ENCODE measurements at regions not wholly inside any gene's neighbourhood (a gene's known extent, or its start where the extent isn't known, plus 50 kb on each side); places are given as distances from the start of the nearest gene placed in this dataset.
"Not testable (repeated sequence)": the region's sequence is repeated elsewhere in the genome, so short reads cannot be mapped to it uniquely, and the experiment has no call there.

GRCh38 chr2:13481201-13481600 is 764.5 kb downstream of the TRIB2 start:
- intact Hi-C loops (cut with DNase I) = no loop called here
- no peak for DNase-seq

- DNase-seq = no peak
- intact Hi-C loops (cut with DNase I) = no loop called here
Observed at GRCh38 chr2:13485256-13485655, 768.5 kb downstream of the TRIB2 start.

DNA sequence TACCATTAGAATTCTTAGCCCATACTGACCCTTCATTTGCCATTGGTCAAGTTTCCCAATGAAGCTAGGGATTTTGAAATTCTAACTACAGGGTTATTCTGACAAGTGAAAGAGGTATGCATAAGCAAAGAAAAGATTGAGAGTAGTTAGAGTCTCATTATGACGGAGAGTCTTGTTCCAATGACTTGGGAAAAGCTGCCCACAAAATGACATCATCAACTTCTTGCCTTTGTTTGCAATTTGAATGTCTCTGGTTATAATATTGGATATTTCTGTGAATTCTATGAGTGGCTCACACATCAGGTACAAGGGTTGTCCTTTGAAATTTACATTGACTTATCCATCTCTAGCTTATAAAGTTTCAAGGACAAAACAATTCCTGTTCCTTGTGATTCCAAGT is 772.2 kb downstream of the TRIB2 start:
- no peak for DNase-seq
- intact Hi-C loops (cut with DNase I) = no loop called here

- intact Hi-C loops (cut with DNase I) = no loop called here
- DNase-seq = no peak
Observed at GRCh38 chr2:13492262-13492661, 775.5 kb downstream of the TRIB2 start.

DNA sequence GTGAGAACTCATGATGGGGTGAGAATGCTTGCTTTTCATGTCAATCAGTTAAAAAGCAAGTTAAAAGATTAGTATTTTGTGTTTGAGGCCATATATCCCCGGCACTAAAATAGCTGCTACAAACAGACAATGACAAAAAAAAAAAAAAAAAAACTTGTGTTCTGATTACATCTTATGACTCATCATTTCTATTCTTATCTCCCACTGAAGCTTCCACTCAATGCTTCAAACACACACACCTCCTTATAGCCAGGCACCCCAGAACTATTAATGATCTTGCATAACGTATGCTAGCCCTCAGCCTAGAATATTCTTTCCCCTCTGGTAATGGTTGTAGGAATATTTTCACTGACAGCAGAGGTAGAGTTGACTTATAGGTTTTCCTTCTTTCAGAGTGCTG is 778.3 kb downstream of the TRIB2 start:
- intact Hi-C loops (cut with DNase I) = no loop called here
- no peak for DNase-seq

DNA sequence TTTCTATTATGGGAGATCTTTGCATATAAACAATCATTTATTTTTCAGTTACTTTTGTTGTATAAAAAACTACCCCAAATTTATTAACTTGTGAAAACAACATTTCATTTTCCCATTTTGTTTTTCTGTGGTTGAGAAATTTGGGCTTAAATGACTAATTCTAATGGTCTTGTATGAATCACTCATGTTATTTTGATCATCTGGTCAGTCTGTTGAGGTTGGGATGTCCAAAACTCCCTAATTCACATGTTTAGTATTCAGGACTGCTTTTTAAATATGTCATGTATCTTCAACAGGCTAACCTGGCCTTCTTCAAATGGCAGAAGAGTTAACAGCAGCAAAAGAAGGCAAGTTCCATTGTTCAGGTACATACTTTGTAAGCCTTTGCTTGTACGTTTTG is 788.1 kb downstream of the TRIB2 start:
- no peak for DNase-seq
- intact Hi-C loops (cut with DNase I) = no loop called here

DNA sequence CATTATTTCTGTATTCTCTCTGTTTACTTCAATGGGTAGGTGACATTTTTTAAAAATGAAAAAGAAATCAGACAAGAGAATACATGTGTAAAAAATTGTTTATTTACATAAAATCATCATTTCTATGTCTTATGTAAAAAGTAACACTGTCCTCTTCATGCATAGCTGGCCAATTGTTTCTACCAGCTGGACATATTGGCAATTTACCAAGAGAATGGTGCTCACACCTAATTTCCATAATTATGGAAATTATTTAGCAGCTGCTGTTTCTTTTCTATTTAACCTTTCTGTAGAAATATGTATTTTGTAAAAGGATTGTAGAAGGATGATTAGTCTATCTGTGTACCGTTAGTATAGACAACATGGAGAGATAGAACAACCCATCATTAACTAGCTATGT is 791.9 kb downstream of the TRIB2 start:
- intact Hi-C loops (cut with DNase I) = no loop called here
- no peak for DNase-seq

DNA sequence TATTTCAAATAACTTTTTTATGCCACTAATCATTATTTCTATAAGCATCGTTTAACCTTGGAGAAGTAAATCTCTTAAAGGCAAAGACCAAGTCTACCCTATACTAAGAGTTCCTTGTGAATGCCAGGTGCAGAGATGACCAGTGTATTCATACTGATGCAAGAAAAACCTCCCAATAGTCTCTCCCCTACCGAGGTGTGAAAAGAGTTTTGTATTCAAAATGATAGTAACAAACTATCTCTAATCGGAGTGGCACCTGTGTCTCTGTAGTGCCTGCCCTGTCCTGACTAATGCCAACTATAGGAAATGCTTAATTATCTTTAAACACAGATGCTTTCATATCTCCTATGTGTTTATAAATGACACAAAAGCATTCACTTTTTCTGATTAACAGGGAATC is 798.5 kb downstream of the TRIB2 start:
- no peak for DNase-seq
- intact Hi-C loops (cut with DNase I) = no loop called here

GRCh38 chr2:13522096-13522495 is 805.4 kb downstream of the TRIB2 start:
- intact Hi-C loops (cut with DNase I) = no loop called here
- no peak for DNase-seq

DNA sequence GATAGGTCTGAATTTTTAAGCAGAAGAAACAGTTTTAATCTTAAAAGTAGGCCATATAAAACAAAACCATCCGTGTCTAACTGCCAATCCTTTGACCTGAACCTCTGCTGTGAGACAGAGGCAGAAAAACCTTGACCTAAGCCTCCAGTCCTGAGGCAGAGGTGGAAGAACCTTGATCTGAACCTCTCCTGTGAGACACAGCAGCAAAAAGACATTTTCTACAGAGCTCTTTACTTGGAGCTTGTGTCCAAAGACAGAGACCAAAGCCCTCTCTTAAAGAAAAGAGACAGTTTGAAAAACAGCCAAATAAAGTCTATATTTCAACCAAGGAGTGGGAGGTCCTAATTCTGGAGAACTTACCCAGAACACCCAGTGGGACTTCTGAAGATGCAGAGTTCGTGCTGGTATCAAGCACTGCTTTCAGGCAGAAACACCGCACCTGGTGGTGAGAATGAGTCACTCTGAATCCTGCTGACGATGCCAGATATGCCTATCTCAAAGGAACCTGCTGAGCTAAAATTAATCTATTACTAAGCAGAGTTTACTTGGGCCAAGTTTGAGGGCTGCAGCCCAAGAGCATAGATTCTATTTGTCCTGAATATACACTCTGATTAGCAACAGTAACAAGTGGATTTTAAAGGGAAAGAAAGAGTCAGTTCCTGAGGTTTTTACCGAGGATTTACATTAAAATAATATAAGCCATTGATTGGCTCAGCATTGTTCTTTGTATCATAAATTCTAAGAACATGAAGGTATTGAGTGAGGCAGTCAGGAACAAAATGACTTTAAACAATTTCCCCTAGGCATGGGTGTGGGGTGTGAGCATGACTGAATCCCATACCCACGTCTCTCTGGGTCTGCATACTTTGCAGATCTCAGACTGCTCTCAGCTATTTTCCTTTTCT is 806.4 kb downstream of the TRIB2 start:
- intact Hi-C loops (cut with DNase I) = no loop called here
- no peak for DNase-seq

DNA sequence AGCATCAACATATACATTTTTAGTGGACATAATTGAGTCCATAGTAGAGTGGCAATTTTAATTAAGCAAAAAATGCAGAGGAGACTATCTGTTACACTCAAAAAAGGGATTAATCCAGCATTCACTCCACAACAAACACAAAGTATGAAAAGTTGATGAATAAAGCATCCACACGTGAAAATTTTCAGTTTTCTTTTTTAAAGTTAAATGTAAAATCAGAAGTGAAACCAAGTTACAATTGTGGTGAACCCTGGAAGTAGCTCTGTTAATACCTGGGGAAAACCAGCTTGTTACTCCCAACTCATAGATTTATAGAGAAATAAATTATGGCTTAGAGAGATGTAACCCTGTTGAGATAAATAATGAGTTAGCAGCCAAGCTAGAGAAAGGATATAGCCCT is 807.8 kb downstream of the TRIB2 start:
- DNase-seq = no peak
- intact Hi-C loops (cut with DNase I) = no loop called here

GRCh38 chr2:13531735-13532410 is 815.1 kb downstream of the TRIB2 start:
- peak in 1 of 10 donors; percentile 31 for DNase-seq
- intact Hi-C loops (cut with DNase I) = not testable (repeated sequence)

- DNase-seq = peak in 1 of 10 donors; percentile 54
- intact Hi-C loops (cut with DNase I) = not testable (repeated sequence)
Observed at GRCh38 chr2:13532781-13533523, 816.2 kb downstream of the TRIB2 start.

DNA sequence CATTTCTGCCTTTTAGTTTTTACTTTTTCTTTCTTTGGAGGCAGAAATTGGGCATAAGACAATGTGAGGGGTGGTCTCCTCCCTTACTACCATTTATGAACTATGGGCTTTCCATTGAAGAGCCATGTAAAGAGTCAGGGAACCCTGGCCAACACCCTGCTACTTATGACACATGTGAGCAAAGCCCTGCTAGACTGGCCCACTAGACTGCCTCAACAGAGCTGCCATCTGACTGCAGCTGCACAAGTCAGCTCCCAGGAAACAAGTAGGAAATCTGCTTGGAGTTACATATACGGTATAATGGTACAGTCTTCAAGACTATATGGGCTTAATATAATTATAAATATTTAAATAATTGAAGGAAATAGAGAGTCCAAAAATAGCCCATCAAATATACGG is 816.8 kb downstream of the TRIB2 start:
- DNase-seq = no peak
- intact Hi-C loops (cut with DNase I) = no loop called here

DNA sequence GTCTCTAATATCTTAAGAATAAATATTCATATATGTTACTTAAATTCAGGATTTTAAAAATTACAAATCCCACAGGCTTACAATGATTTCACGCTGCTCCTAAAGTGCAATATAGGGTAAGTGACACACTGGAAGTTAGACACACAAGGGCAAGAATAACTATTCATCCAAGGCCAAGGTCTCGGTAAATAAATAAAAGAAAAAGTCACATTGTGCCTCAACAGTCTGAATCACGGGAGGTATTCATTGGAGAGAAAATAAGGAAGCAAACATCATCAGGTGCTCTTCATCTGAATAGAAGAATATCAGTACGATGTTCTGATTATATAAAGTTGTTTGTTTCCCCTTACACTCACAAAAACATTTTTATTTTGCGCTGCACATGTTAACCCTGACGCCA is 820.2 kb downstream of the TRIB2 start:
- DNase-seq = no peak
- intact Hi-C loops (cut with DNase I) = no loop called here

- no peak for DNase-seq
- intact Hi-C loops (cut with DNase I) = no loop called here
Observed at GRCh38 chr2:13537771-13538349, 821.1 kb downstream of the TRIB2 start.

- no peak for DNase-seq
- intact Hi-C loops (cut with DNase I) = no loop called here
Observed at GRCh38 chr2:13539296-13539695, 822.6 kb downstream of the TRIB2 start.

DNA sequence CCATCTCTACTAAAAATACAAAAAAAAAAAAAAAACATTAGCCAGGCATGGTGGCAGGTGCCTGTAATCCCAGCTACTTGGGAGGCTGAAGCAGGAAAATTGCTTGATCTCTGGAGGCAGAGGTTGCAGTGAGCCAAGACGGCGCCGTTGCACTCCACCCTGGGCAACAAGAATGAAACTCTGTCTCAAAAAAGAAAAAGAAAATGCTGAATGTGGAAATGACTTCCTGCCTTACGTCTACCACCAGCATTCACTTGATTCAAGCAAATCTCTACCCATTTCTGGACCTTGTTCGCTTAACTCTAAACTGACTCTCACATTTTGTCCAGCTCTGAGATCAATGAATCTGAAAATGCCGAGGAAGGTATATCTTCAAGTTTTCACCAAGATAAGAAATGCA is 825.3 kb downstream of the TRIB2 start:
- intact Hi-C loops (cut with DNase I) = no loop called here
- peak in 1 of 10 donors; percentile 50 for DNase-seq

GRCh38 chr2:13542642-13543041 is 825.9 kb downstream of the TRIB2 start:
- intact Hi-C loops (cut with DNase I) = no loop called here
- DNase-seq = no peak

GRCh38 chr2:13543550-13543949 is 826.8 kb downstream of the TRIB2 start:
- intact Hi-C loops (cut with DNase I) = no loop called here
- DNase-seq = no peak

GRCh38 chr2:13545320-13545719 is 828.6 kb downstream of the TRIB2 start:
- no peak for DNase-seq
- intact Hi-C loops (cut with DNase I) = no loop called here

All from posterior cingulate gyrus (tissue), 11 donors.